ENCODE measurements at regions not wholly inside any gene's neighbourhood (a gene's known extent, or its start where the extent isn't known, plus 50 kb on each side); places are given as distances from the start of the nearest gene placed in this dataset.
"Not testable (repeated sequence)": the region's sequence is repeated elsewhere in the genome, so short reads cannot be mapped to it uniquely, and the experiment has no call there.

- no peak for DNase-seq (ENCODE audit: low read depth)
These were observed 126.3 kb upstream of the ANO1 start for GRCh38 chr11:69951821-69952220.

GRCh38 chr11:69952229-69952975, 125.7 kb upstream of the ANO1 start:
- not testable (repeated sequence) for DNase-seq (ENCODE audit: low read depth)

- no peak for DNase-seq (ENCODE audit: low read depth)
These were observed 124.8 kb upstream of the ANO1 start for GRCh38 chr11:69953356-69953755.

GRCh38 chr11:69954756-69955155, 123.4 kb upstream of the ANO1 start:
- DNase-seq (ENCODE audit: low read depth), result no peak

- DNase-seq (ENCODE audit: low read depth), result no peak
These were observed 121.4 kb upstream of the ANO1 start for GRCh38 chr11:69956669-69957190.

- no peak for DNase-seq (ENCODE audit: low read depth)
These were observed 120.3 kb upstream of the ANO1 start for GRCh38 chr11:69957849-69958248.

GRCh38 chr11:69958308-69958707, 119.8 kb upstream of the ANO1 start:
- no peak for DNase-seq (ENCODE audit: low read depth)

- DNase-seq (ENCODE audit: low read depth), result no peak
These were observed 118.7 kb upstream of the ANO1 start for GRCh38 chr11:69959461-69959860.

GRCh38 chr11:69961738-69962137, 116.4 kb upstream of the ANO1 start:
- no peak for DNase-seq (ENCODE audit: low read depth)

- no peak for DNase-seq (ENCODE audit: low read depth)
These were observed 116.0 kb upstream of the ANO1 start for GRCh38 chr11:69962152-69962551.

- DNase-seq (ENCODE audit: low read depth), result no peak
These were observed 114.4 kb upstream of the ANO1 start for GRCh38 chr11:69963533-69964246.

GRCh38 chr11:69964247-69964643, 113.9 kb upstream of the ANO1 start:
- DNase-seq (ENCODE audit: low read depth), result no peak

GRCh38 chr11:69965821-69966582, 112.1 kb upstream of the ANO1 start:
- no peak for DNase-seq (ENCODE audit: low read depth)

GRCh38 chr11:69966583-69966835, 111.6 kb upstream of the ANO1 start:
- DNase-seq (ENCODE audit: low read depth), result no peak

- DNase-seq (ENCODE audit: low read depth), result no peak
These were observed 111.1 kb upstream of the ANO1 start for GRCh38 chr11:69966910-69967483.

GRCh38 chr11:69967484-69967883, 110.6 kb upstream of the ANO1 start:
- no peak for DNase-seq (ENCODE audit: low read depth)

- DNase-seq (ENCODE audit: low read depth), result no peak
These were observed 109.4 kb upstream of the ANO1 start for GRCh38 chr11:69968396-69969347.

GRCh38 chr11:69969890-69970784, 108.0 kb upstream of the ANO1 start:
- no peak for DNase-seq (ENCODE audit: low read depth)

GRCh38 chr11:69970785-69971535, 107.2 kb upstream of the ANO1 start:
- no peak for DNase-seq (ENCODE audit: low read depth)

- no peak for DNase-seq (ENCODE audit: low read depth)
These were observed 106.4 kb upstream of the ANO1 start for GRCh38 chr11:69971741-69972140.
